ENCODE measurements at regions not wholly inside any gene's neighbourhood (a gene's known extent, or its start where the extent isn't known, plus 50 kb on each side); places are given as distances from the start of the nearest gene placed in this dataset.

GRCh38 chr10:107666214-107666613 is 501.7 kb upstream of the SORCS1 start:
- TF ChIP-seq, protein P1, sequence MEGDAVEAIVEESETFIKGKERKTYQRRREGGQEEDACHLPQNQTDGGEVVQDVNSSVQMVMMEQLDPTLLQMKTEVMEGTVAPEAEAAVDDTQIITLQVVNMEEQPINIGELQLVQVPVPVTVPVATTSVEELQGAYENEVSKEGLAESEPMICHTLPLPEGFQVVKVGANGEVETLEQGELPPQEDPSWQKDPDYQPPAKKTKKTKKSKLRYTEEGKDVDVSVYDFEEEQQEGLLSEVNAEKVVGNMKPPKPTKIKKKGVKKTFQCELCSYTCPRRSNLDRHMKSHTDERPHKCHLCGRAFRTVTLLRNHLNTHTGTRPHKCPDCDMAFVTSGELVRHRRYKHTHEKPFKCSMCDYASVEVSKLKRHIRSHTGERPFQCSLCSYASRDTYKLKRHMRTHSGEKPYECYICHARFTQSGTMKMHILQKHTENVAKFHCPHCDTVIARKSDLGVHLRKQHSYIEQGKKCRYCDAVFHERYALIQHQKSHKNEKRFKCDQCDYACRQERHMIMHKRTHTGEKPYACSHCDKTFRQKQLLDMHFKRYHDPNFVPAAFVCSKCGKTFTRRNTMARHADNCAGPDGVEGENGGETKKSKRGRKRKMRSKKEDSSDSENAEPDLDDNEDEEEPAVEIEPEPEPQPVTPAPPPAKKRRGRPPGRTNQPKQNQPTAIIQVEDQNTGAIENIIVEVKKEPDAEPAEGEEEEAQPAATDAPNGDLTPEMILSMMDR (IDR thresholded peaks at IDR 0.05) = no peak
- TF ChIP-seq EP300 (IDR thresholded peaks at IDR 0.05) (no peak), POLR2AphosphoS5 (IDR thresholded peaks at IDR 0.05) (no peak), POLR2A (IDR thresholded peaks at IDR 0.05) (no peak)
